B cell (primary cell): ENCODE measurements at regions not wholly inside any gene's neighbourhood (a gene's known extent, or its start where the extent isn't known, plus 50 kb on each side); places are given as distances from the start of the nearest gene placed in this dataset.

Experiments used
- ATAC-seq: fragments of 200-7000 bp; cut with Tn5 transposase; one replicate; pipeline ENCODE4 v1.10.0; 2021; ENCODE audit warnings: low read depth, mild to moderate bottlenecking, moderate number of reproducible peaks, moderate library complexity
- CTCF ChIA-PET: fragments of 350-600 bp; sonication (Branson Sonifier 250); formaldehyde crosslinking; loops from one replicate; lab custom pipeline; 2021; ENCODE audit warnings: antibody characterized with exemption, inconsistent platforms; lab: Charles Lee
- POLR2A ChIA-PET: fragments of 350-600 bp; sonication (Branson Sonifier 250); formaldehyde crosslinking; loops from one replicate; lab custom pipeline; 2021; ENCODE audit warnings: antibody characterized with exemption; lab: Charles Lee
- DNase-seq: peaks from one replicate; pipeline ENCODE4 v3.0.0; 2013
- H2AFZ ChIP-seq: 2 replicates; pipeline ENCODE4 v1.6.1; 2012; ENCODE audit warnings: mild to moderate bottlenecking, low read depth, low read length; ENCODE audit not compliant: insufficient read depth, poor library complexity, severe bottlenecking
- H3K27ac ChIP-seq, 2 donors: 1 replicate in 1 of 2; 2 replicates in 1 of 2; pipeline ENCODE4 v1.5.1; 2012 to 2013; ENCODE audit warnings: low read length in 2 of 2, mild to moderate bottlenecking in 2 of 2, moderate library complexity in 1 of 2
- H3K27me3 ChIP-seq, 4 experiments: fragments of 200-600 bp in 1 of 4; sonication (generic) in 1 of 4; replicated peaks in 1 of 4; 1 replicate in 2 of 4; 2 replicates in 2 of 4; pipeline versions ENCODE4 v1.6.1 to v1.7.0; 2013 to 2016; ENCODE audit warnings: low read length in 3 of 4, mild to moderate bottlenecking in 2 of 4, mixed read lengths in 1 of 4, moderate library complexity in 1 of 4; ENCODE audit not compliant: insufficient read depth in 4 of 4, control insufficient read depth in 3 of 4; ENCODE audit errors: control extremely low read depth in 1 of 4
- H3K36me3 ChIP-seq, 2 experiments: replicated peaks in 1 of 2; 1 replicate in 1 of 2; 2 replicates in 1 of 2; pipeline versions ENCODE4 v1.6.1 to v1.7.1; 2013; ENCODE audit warnings: low read length in 1 of 2; ENCODE audit not compliant: insufficient read depth in 2 of 2, control insufficient read depth in 1 of 2; ENCODE audit errors: control extremely low read depth in 1 of 2, extremely low read depth in 1 of 2
- H3K4me1 ChIP-seq, 2 donors: fragments of 200-600 bp in 1 of 2; sonication (generic) in 1 of 2; 1 replicate in 1 of 2; 2 replicates in 1 of 2; pipeline versions ENCODE4 v1.5.1 to v1.6.1; 2013 to 2017; ENCODE audit warnings: low read length in 2 of 2; ENCODE audit not compliant: control insufficient read depth in 2 of 2, insufficient read depth in 2 of 2
- H3K4me2 ChIP-seq: replicated peaks from 2 replicates; pipeline ENCODE3; 2012; ENCODE audit warnings: mild to moderate bottlenecking, low read depth, low read length; ENCODE audit not compliant: poor library complexity, severe bottlenecking
- H3K4me3 ChIP-seq, 5 experiments: fragments of 200-600 bp in 1 of 5; sonication (generic) in 1 of 5; 1 replicate in 3 of 5; 2 replicates in 2 of 5; pipeline versions ENCODE4 v1.5.1 to v1.7.0; 2011 to 2016; ENCODE audit warnings: low read length in 4 of 5, mild to moderate bottlenecking in 4 of 5, low read depth in 2 of 5, control low read depth in 1 of 5, moderate library complexity in 1 of 5; ENCODE audit not compliant: insufficient read depth in 1 of 5; ENCODE audit errors: control extremely low read depth in 1 of 5, extremely low read depth in 1 of 5
- H3K79me2 ChIP-seq: fragments of 200-600 bp; sonication (generic); one replicate; pipeline ENCODE4 v1.6.0; 2016; ENCODE audit warnings: low read length; ENCODE audit not compliant: control insufficient read depth, insufficient read depth
- H3K9ac ChIP-seq: fragments of 200-600 bp; sonication (generic); 2 replicates; pipeline ENCODE4 v1.6.1; 2017; ENCODE audit warnings: mild to moderate bottlenecking, low read length, moderate library complexity
- H3K9me3 ChIP-seq, 3 donors: one replicate each; pipeline versions ENCODE4 v1.6.1 to v1.7.1; 2013; ENCODE audit warnings: low read length in 2 of 3; ENCODE audit not compliant: control insufficient read depth in 2 of 3, insufficient read depth in 1 of 3; ENCODE audit errors: control extremely low read depth in 1 of 3
- H4K20me1 ChIP-seq: 2 replicates; pipeline ENCODE4 v1.6.0; 2012; ENCODE audit warnings: mild to moderate bottlenecking, low read length; ENCODE audit not compliant: insufficient read depth, control insufficient read depth, poor library complexity, severe bottlenecking
- H3K27ac Mint-ChIP-seq: one replicate; pipeline ENCODE4 v1.8.0; 2021; ENCODE audit warnings: mixed read lengths
- H3K27me3 Mint-ChIP-seq: one replicate; pipeline ENCODE4 v1.8.0; 2021; ENCODE audit warnings: mixed read lengths
- H3K4me1 Mint-ChIP-seq: one replicate; pipeline ENCODE4 v1.8.0; 2021; ENCODE audit warnings: mixed read lengths
- H3K4me3 Mint-ChIP-seq: one replicate; pipeline ENCODE4 v1.8.0; 2021; ENCODE audit warnings: mixed read lengths
- H3K9me3 Mint-ChIP-seq: one replicate; pipeline ENCODE4 v1.8.0; 2022; ENCODE audit warnings: mixed read lengths; ENCODE audit not compliant: insufficient read depth
- CTCF ChIP-seq: fragments of 200-600 bp; IDR thresholded peaks from one replicate; pipeline ENCODE4 v1.8.0; 2022; ENCODE audit warnings: antibody characterized with exemption, mild to moderate bottlenecking
- EZH2 ChIP-seq: IDR thresholded peaks from 2 replicates; pipeline ENCODE4 v1.6.1; 2012; ENCODE audit warnings: borderline replicate concordance, low read depth, mild to moderate bottlenecking, moderate library complexity, low read length; ENCODE audit not compliant: insufficient read depth, poor library complexity, severe bottlenecking
- WGBS: methylation state at CpG from one replicate; pipeline ENCODE4 v1.1.5; 2013; ENCODE audit warnings: missing lambda C conversion rate; ENCODE audit not compliant: insufficient coverage; 5-methylcytosine and 5-hydroxymethylcytosine counted together
- intact Hi-C: fragments of 100-400 bp; cut with micrococcal nuclease; formaldehyde crosslinking; loops from one replicate; pipeline ENCODE4 v1.10.0; 2022

- intact Hi-C loops, result no loop called here
- no peak for ATAC-seq
- Mint-ChIP-seq H3K4me3 (no peak overlapping the region), H3K27me3 (no peaks in the 10 kb centered on the region), H3K27ac (no peak overlapping the region), H3K9me3 (peaks cover 7% of the 10 kb centered on the region), H3K4me1 (no peaks in the 10 kb centered on the region)
- Histone ChIP-seq H3K27me3 (no peaks in the 10 kb centered on the region), H2AFZ (no peak overlapping the region), H3K9ac (no peak overlapping the region), H3K27ac (no peak overlapping the region), H3K36me3 (no peaks in the 10 kb centered on the region), H3K4me3 (no peak overlapping the region), H4K20me1 (no peaks in the 10 kb centered on the region), H3K4me2 (no peak overlapping the region), H3K9me3 (no peaks in the 10 kb centered on the region), H3K79me2 (no peaks in the 10 kb centered on the region), H3K4me1 (no peaks in the 10 kb centered on the region)
- TF ChIP-seq CTCF (no peak), EZH2 (no peak)
- no peak for DNase-seq
- CTCF ChIA-PET, result no interaction called here
- POLR2A ChIA-PET, result no interaction called here
- no CpG with 5 or more reads among the region's 1 CpG for WGBS
Measured at GRCh38 chr14:45698462-45699134, 445.6 kb upstream of the MIS18BP1 start.

- peaks cover 0 to 5% (median 0%) of the 10 kb centered on the region in 3 donors for H3K9me3 ChIP-seq
- ATAC-seq (no peak), DNase-seq (no peak)
- H3K79me2 ChIP-seq, result no peaks in the 10 kb centered on the region
- no peaks in the 10 kb centered on the region for H4K20me1 ChIP-seq
- no peaks in the 10 kb centered on the region for H3K4me1 Mint-ChIP-seq
- intact Hi-C loops, result no loop called here
- no peak overlapping the region for H3K4me3 Mint-ChIP-seq
- no peak overlapping the region for H3K4me3 ChIP-seq
- no peak overlapping the region for H3K9ac ChIP-seq
- H3K27me3 Mint-ChIP-seq, result no peaks in the 10 kb centered on the region
- H3K27me3 ChIP-seq, result no peaks in the 10 kb centered on the region
- no peak overlapping the region for H3K4me2 ChIP-seq
- peaks cover 6% of the 10 kb centered on the region for H3K9me3 Mint-ChIP-seq
- WGBS, result no CpG with 5 or more reads among the region's 4 CpGs
- no peaks in the 10 kb centered on the region for H3K4me1 ChIP-seq
- CTCF ChIA-PET, result no interaction called here
- H3K36me3 ChIP-seq, result no peaks in the 10 kb centered on the region
- no peak overlapping the region for H3K27ac Mint-ChIP-seq
- no peak for TF ChIP-seq EZH2
- TF ChIP-seq CTCF, result no peak
- no peak overlapping the region for H3K27ac ChIP-seq
- H2AFZ ChIP-seq, result no peak overlapping the region
- POLR2A ChIA-PET, result no interaction called here
Measured at GRCh38 chr14:45686771-45687170, 433.8 kb upstream of the MIS18BP1 start.
